Stomach (tissue), 8 donors: ENCODE measurements at regions not wholly inside any gene's neighbourhood (a gene's known extent, or its start where the extent isn't known, plus 50 kb on each side); places are given as distances from the start of the nearest gene placed in this dataset.
"Not testable (repeated sequence)": the region's sequence is repeated elsewhere in the genome, so short reads cannot be mapped to it uniquely, and the experiment has no call there.

Experiments
- DNase-seq, 2 donors: peaks; one replicate each; pipeline versions ENCODE4 v3.0.0 to v3.0.0-alpha.2; 2013 to 2019
- H3K27ac ChIP-seq, 5 donors: fragments of 200-600 bp in 4 of 5; sonication (generic) in 4 of 5; one replicate each; pipeline ENCODE4 v1.5.1; 2013 to 2019; ENCODE audit warnings: mild to moderate bottlenecking in 1 of 5, moderate library complexity in 1 of 5
- H3K27me3 ChIP-seq, 3 donors: fragments of 200-600 bp; sonication (generic); one replicate each; pipeline ENCODE4 v1.5.1; 2017 to 2019; ENCODE audit warnings: mixed run types in 1 of 3
- H3K36me3 ChIP-seq, 4 donors: fragments of 200-600 bp; sonication (generic); 1 replicate in 3 of 4; 2 replicates in 1 of 4; pipeline ENCODE4 v1.5.1; 2016 to 2019
- H3K4me1 ChIP-seq, 4 donors: fragments of 200-600 bp; sonication (generic); one replicate each; pipeline ENCODE4 v1.5.1; 2016 to 2019
- H3K4me3 ChIP-seq, 4 donors: fragments of 200-600 bp; sonication (generic) in 3 of 4; one replicate each; pipeline ENCODE4 v1.5.1; 2016 to 2019; ENCODE audit warnings: mild to moderate bottlenecking in 1 of 4
- H3K9me3 ChIP-seq, 4 donors: fragments of 200-600 bp; sonication (generic); one replicate each; pipeline ENCODE4 v1.5.1; 2016 to 2019
- EP300 ChIP-seq: sonication (generic); formaldehyde crosslinking; IDR thresholded peaks from one replicate; pipeline ENCODE4 v1.6.1; 2017; ENCODE audit warnings: antibody characterized with exemption
- POLR2A ChIP-seq, 4 donors: fragments of 450-650 bp; IDR thresholded peaks; one replicate each; pipeline ENCODE4 v1.6.1; 2016; ENCODE audit warnings: antibody characterized with exemption in 4 of 4, control low read depth in 2 of 4, mild to moderate bottlenecking in 1 of 4, moderate library complexity in 1 of 4
- POLR2AphosphoS5 ChIP-seq, 3 donors: sonication (generic); formaldehyde crosslinking; IDR thresholded peaks; one replicate each; pipeline ENCODE4 v1.6.1; 2016; ENCODE audit warnings: antibody characterized with exemption in 3 of 3
- WGBS, 5 donors: extraction: QIAGEN DNeasy Blood & Tissue Kit in 3 of 5; methylation state at CpG; one replicate each; pipeline versions ENCODE4 v1.1.5 to v1.1.7; 2013 to 2018; 5-methylcytosine and 5-hydroxymethylcytosine counted together
- intact Hi-C: fragments of 100-400 bp; cut with DNase I; formaldehyde crosslinking; loops from one replicate; pipeline ENCODE4 v1.15.1; 2023; ENCODE audit warnings: low total_unique reads
- TF ChIP-seq, protein P1 (sequence below), 7 experiments: fragments of 450-650 bp in 4 of 7; fragments of 200-600 bp in 3 of 7; sonication (generic) in 3 of 7; IDR thresholded peaks; one replicate each; pipeline ENCODE4 v1.5.1; 2016 to 2019; ENCODE audit warnings: antibody characterized with exemption in 7 of 7, control low read depth in 2 of 7, mild to moderate bottlenecking in 1 of 7
- donor health status: healthy with polysubstance abuse.
- donor health status: Bipolar disorder and iron deficiency.
- donor health status: healthy.

DNA sequence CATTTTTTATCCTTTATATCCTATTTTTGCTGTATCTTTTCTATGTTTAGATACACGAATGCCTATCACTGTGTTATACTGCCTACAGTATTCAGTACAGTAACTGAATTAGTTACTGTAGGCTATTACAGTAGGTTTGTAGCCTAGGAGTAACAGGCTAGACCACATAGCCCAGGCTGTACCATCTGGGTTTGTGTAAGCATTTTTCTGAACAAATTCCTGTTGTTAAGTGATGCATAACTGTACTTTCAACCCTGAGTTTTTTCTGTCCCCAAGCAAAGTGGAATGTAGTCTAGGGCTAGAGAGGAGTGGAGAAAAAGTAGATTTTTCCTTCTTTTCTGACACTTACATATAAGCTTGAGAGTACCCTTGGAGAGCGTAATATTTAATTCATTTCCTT lies 282.1 kb downstream of the HS3ST3B1 start:
- H3K27ac ChIP-seq, result no peak overlapping the region
- intact Hi-C loops, result no loop called here
- DNase-seq, result no peak
- H3K4me3 ChIP-seq, result no peak overlapping the region
- TF ChIP-seq POLR2AphosphoS5 (IDR thresholded peaks at IDR 0.05) (no peak), EP300 (no peak), POLR2A (IDR thresholded peaks at IDR 0.05) (no peak)
- TF ChIP-seq, protein P1, sequence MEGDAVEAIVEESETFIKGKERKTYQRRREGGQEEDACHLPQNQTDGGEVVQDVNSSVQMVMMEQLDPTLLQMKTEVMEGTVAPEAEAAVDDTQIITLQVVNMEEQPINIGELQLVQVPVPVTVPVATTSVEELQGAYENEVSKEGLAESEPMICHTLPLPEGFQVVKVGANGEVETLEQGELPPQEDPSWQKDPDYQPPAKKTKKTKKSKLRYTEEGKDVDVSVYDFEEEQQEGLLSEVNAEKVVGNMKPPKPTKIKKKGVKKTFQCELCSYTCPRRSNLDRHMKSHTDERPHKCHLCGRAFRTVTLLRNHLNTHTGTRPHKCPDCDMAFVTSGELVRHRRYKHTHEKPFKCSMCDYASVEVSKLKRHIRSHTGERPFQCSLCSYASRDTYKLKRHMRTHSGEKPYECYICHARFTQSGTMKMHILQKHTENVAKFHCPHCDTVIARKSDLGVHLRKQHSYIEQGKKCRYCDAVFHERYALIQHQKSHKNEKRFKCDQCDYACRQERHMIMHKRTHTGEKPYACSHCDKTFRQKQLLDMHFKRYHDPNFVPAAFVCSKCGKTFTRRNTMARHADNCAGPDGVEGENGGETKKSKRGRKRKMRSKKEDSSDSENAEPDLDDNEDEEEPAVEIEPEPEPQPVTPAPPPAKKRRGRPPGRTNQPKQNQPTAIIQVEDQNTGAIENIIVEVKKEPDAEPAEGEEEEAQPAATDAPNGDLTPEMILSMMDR (IDR thresholded peaks at IDR 0.05), result no peak
- no peaks in the 10 kb centered on the region for H3K9me3 ChIP-seq
- no peaks in the 10 kb centered on the region for H3K4me1 ChIP-seq
- no peaks in the 10 kb centered on the region for H3K36me3 ChIP-seq
- no peaks in the 10 kb centered on the region for H3K27me3 ChIP-seq
- 92 to 98% (median 95%) methylated on average over 2 of the region's 2 CpGs for WGBS, 5 donors

DNA sequence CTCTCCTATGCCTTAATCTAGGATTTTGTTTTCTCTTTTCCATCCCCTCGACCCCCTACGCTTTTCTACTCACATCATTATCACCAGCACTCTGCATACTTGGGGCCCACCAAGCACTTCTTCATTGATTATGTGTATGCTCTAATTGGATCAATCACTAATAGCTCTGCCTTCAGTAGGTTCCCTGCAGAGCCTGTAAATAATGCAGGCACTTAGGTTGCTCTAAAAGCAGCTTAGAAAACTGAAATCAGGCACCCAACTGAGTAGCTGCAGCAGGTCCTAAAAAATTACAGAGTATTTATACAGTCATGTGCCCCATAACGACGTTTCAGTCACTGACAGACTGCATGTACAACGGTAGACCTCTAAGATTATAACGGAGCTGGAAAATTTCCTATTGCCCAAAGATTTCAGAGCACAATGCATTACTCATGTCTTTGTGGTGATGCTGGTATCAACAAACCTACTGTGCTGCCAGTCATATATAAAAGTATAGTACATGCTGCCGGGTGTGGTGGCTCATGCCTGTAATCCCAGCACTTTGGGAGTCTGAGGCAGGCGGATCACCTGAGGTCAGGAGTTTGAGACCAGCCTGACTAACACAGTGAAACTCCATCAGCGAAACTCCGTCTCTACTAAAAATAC lies 280.4 kb downstream of the HS3ST3B1 start:
- no peak for TF ChIP-seq EP300
- no peak for TF ChIP-seq POLR2A (IDR thresholded peaks at IDR 0.05)
- intact Hi-C loops, result no loop called here
- H3K27ac ChIP-seq, result no peak overlapping the region
- no peaks in the 10 kb centered on the region for H3K27me3 ChIP-seq
- no peak overlapping the region for H3K4me3 ChIP-seq
- WGBS, 5 donors, result 78 to 85% (median 81%) methylated on average over 10 of the region's 10 CpGs
- no peaks in the 10 kb centered on the region for H3K36me3 ChIP-seq
- H3K4me1 ChIP-seq, result no peaks in the 10 kb centered on the region
- H3K9me3 ChIP-seq, result no peaks in the 10 kb centered on the region
- DNase-seq, result no peak

DNA sequence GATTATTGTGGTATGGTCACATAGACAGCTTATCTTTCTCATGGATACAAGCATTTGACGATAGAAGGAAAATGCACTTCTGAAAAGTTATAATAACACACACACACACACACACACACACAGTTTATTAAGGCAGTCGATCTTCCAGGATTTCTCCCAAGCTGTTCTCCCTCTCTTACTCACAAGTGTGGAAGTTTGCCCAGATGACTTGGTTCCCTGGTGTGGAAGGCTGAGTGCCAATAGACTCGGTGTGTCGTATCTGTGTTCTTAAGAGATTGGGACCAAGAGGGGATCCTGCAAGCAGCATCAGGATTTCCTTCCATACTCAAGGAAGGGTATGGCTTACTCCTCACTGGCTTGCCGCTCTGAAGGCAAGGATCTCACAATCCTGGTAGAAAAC lies 279.6 kb downstream of the HS3ST3B1 start:
- no peak overlapping the region for H3K27ac ChIP-seq
- peaks cover 0 to under 1% (median 0%) of the 10 kb centered on the region in 4 donors for H3K4me1 ChIP-seq
- 44 to 72% (median 70%) methylated on average over 5 of the region's 5 CpGs for WGBS, 5 donors
- no peak for DNase-seq
- intact Hi-C loops, result no loop called here
- no peak for TF ChIP-seq POLR2A (IDR thresholded peaks at IDR 0.05)
- TF ChIP-seq, protein P1 (IDR thresholded peaks at IDR 0.05), result no peak
- H3K9me3 ChIP-seq, result no peaks in the 10 kb centered on the region
- H3K36me3 ChIP-seq, result no peaks in the 10 kb centered on the region
- no peaks in the 10 kb centered on the region for H3K27me3 ChIP-seq
- no peak overlapping the region for H3K4me3 ChIP-seq

DNA sequence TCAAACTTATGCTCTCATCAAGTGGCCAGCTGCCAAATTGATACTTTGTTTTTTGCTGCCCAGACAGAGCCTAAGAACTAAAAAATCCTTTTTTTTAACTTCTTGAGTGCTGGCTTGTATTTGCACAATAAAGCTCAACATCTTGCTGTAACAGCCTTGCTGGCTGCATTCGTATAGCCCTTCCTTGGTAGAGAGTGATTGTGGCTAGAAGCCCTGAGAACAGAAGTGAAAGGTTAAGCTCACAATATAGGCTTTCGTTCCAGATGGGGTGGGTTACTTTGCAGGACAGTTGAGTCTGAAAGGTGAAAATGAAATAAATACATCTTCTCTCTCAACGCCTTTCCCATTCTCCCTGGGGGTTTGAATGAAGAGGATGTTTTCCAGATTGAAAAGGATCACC lies 278.8 kb downstream of the HS3ST3B1 start:
- no peak for DNase-seq
- H3K4me3 ChIP-seq, result no peak overlapping the region
- H3K4me1 ChIP-seq, result peaks cover 0 to 6% (median 0%) of the 10 kb centered on the region in 4 donors
- no peaks in the 10 kb centered on the region for H3K27me3 ChIP-seq
- no peak overlapping the region for H3K27ac ChIP-seq
- intact Hi-C loops, result no loop called here
- WGBS, 5 donors, result 41 to 58% (median 52%) methylated on average over 3 of the region's 3 CpGs
- H3K9me3 ChIP-seq, result no peaks in the 10 kb centered on the region
- TF ChIP-seq EP300 (no peak), POLR2AphosphoS5 (IDR thresholded peaks at IDR 0.05) (no peak), POLR2A (IDR thresholded peaks at IDR 0.05) (no peak)
- TF ChIP-seq, protein P1 (IDR thresholded peaks at IDR 0.05), result no peak
- no peaks in the 10 kb centered on the region for H3K36me3 ChIP-seq

DNA sequence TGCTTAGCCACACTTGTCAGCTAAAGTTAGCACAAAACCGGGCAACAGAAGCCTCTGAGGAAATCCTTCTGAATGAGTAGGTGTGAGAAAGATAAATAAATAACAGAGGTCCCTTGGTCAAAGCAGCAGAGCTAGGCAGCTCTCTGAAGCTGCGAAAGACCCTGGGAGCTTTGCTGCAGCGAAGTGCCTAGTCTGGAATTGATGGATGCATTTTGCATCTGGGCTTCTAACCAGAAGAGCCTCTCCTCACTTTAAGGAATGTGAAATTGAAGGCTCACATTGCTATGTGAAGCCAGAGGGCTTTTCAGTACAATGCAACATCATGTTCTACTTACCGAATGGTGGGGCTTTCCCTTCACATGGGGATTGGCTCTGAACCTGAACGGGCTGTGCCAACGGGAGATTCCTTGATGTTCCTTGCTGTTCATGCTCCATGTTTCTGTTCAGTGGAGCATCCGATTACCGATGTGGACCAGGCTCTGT lies 274.6 kb downstream of the HS3ST3B1 start:
- WGBS, 5 donors, result 40 to 50% (median 48%) methylated on average over 6 to 8 of the region's 8 CpGs
- Histone ChIP-seq H3K36me3 (no peaks in the 10 kb centered on the region), H3K4me1 (peaks cover 0 to 6% (median 0%) of the 10 kb centered on the region in 4 donors), H3K9me3 (no peaks in the 10 kb centered on the region), H3K27me3 (no peaks in the 10 kb centered on the region), H3K4me3 (no peak overlapping the region), H3K27ac (no peak overlapping the region)
- intact Hi-C loops, result no loop called here
- TF ChIP-seq, protein P1 (IDR thresholded peaks at IDR 0.05), result no peak
- TF ChIP-seq POLR2AphosphoS5 (IDR thresholded peaks at IDR 0.05) (no peak), POLR2A (IDR thresholded peaks at IDR 0.05) (no peak), EP300 (no peak)
- peak in 1 of 2 donors; percentile 53 for DNase-seq

DNA sequence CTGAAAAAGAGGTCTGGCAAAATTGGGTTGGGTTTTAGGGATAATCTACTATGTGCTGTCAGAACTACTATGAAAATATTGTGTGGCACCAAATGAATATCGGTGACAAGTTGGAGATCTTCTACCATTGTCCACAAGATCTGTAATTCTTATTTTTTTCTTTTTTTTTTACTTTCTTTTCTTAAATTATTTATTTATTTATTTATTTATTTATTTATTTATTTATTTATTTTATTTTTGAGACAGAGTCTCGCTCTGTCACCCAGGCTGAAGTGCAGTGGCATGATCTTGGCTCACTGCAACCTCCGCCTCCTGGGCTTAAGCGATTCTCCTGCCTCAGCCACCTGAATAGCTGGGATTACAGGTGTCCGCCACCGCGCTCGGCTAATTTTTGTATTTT lies 259.4 kb downstream of the HS3ST3B1 start:
- H3K27me3 ChIP-seq, H3K4me1 ChIP-seq, intact Hi-C loops, H3K27ac ChIP-seq, H3K9me3 ChIP-seq, H3K4me3 ChIP-seq, H3K36me3 ChIP-seq, DNase-seq: not testable (repeated sequence)
- 81 to 98% (median 90%) methylated on average over 8 of the region's 8 CpGs for WGBS, 5 donors
